HG02884 (cell line): ENCODE measurements at regions not wholly inside any gene's neighbourhood (a gene's known extent, or its start where the extent isn't known, plus 50 kb on each side); places are given as distances from the start of the nearest gene placed in this dataset.

Experiments used
- ATAC-seq: cut with Tn5 transposase; IDR thresholded peaks from one replicate; pipeline ENCODE4 v1.9.1; 2021; ENCODE audit warnings: mild to moderate bottlenecking, moderate library complexity; ENCODE audit not compliant: unreplicated experiment

DNA sequence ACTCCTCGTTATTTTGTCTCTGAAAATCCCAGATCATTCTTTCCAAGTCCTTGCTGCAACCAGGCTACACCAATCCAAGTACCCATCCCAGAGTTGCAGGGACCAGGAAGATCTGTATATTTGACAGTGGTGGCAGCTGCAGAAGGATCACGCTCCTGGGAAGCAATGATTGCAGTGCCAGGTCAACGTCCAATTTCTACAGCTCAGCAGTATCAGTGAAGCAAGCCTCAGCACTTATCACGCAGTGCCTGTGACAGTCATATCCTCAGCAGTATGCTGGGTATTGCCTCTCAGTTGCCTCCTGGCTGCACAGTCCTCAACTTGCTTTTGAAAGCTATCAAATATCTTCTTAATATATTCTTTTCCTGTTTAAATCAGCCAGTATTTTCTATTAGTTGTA lies 66.7 kb downstream of the BARHL2 start:
- ATAC-seq = no peak

DNA sequence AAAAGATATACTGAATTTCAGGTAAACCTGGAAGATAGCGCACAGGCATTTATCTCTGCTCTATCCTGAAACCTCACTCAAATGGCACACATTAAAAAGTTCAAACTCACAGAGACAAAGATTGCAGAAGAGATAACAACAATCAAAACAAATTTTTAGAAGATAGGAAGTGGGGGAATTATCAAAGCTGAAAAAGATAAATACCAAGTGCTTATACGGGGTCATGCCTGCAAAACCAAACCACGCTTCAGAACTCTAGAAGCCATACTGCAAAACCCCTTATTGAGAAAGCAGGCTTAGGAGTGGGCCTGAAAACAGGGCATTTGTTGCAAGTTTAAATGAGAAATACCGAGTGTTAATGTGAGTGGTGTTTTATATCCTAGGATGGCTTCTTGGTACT lies 76.8 kb downstream of the BARHL2 start:
- no peak for ATAC-seq

DNA sequence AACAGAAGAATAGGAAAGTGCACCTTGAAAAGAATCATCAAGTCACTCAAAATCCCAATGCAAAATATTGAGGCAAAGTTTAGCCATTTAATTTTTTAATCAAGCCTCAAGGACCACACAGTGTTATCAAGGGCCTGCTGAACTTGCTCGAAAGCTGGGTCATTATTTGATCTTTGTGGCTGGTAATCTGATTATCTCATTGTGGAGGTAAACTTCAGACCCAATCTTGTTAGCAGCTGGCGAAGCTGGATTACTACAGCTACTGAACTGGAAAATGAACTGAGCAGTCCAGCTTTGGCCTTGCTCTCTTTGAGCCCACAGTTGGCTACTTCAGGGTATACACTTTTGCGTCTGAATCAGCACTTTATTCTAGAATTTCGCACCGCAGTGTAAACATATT lies 94.4 kb downstream of the BARHL2 start:
- no peak for ATAC-seq

DNA sequence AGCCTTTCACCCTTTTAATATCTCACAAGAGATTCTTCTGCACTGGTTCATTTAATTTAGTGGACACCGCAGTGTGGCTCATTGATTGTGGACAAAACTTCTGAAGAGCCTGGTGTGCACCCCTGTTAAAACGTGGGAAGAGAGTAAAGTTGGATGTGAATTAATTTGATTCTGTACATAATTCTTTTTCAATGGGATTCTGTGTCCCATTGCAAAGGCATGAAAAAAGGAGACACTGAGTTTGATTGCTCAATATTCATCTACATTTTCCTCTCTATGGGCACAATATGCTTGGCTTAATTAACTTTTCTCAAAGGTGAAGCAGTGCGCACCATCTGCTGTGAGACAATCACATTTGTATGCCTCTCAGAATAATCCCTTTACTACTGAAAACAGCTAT lies 95.1 kb downstream of the BARHL2 start:
- no peak for ATAC-seq

DNA sequence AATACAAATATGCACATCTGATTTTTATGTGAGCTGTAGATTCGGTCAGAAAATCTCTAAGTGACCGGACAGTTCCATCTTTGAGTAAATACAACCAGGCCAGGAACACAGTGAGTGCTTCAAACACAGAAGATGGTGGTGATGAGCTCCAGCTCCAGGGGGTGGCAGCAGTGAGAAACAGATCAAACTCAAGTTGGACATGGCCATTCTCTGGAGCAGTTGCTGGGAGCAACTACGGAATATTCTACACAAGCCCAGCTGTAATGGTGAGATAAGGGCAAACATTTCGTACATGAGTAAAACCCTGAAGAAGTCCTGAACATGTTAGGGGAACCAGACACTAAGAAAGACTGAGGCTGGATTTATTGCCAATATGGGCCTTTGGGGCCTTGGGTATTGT lies 100.7 kb downstream of the BARHL2 start:
- ATAC-seq = no peak

DNA sequence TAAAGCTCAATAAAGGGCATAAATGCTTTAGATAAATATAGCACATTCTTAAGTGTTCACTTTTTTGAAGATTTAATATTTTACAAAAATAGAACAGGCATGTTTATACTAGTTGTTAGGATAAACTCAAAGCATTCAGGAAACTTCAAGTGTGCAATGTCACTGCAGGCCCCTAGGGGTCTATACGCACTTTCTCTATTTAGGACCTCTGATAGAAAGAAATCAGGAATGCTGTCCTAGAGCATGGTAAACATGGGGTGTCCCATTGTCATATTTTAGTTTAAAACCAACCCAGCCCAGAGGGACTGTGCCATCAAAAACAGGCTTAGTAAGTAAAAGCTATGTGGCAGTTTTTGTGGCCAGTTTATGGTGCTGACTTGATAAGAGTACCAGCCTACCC lies 102.2 kb downstream of the BARHL2 start:
- ATAC-seq = no peak

DNA sequence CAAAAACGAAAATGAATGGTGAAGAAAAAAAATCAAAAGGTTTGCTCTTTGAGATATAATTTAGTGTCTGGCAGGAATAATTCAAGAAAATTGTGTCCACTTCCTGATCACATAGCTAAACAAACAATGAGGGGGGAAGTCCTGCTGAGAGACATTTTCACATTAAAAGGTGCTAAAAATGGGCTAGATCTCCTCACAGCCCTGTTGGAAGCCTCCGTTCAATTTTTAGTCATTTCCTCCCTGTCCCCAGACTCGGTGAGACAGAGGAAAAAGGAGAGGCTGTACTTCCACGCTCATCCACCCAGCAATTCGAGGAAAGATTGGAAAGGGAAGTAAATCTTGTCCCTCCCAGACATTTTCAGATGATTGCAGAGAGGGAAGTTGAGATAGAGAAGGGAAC lies 103.7 kb downstream of the BARHL2 start:
- no peak for ATAC-seq

DNA sequence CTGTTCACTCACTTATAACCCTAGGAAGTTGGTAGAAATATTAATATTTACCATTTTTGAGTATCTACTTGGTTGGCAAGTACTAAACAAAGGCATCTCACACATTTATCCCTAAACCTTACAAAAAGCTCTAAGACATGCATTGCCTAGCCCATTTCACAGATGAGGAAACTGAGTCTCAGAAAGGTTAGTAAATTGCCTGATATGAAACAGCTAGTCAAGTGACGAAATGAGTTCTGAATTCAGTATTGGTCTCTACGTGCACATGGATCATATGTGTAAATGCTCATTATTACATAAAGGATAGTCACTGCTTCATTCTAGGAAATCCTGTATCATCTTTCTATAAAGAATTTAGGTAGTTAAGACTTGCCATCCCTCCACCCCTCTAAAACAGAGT lies 105.1 kb downstream of the BARHL2 start:
- ATAC-seq = no peak

DNA sequence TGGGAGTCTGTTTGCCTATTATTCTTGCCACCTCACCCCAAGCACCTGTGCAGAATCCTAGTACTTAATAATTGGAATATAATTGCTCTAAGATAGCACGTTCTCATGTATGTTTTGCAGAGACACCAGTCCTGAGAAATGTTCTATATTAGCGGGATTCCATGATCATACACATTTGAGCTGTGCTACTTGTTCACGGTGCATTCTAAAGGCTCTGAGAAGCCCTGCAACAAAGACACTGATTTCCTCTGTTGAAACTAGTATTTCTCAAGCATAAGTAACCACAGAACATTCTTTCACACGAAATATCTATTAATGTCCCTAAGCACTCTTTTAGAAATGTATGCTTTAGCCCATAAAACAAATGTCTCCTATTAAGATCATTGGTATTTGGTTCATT lies 109.4 kb downstream of the BARHL2 start:
- ATAC-seq = no peak

DNA sequence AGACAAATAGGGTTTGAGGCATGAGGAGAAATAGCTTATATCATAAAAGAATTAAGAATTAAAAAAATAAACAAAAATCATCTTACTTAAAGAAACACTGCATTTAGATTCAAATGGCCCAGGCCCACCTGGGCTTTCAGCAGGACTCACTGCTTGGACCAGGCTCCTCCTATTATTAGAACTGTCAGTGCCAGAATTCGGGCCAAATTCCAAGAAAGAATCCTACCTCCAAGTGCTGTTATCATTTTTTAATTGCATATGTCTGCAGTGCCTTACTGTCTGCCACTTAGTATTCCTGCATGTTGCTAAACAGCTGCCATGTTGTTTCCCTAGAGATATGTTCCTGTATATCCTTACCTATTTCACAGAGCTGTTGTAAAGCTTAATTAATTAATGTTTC lies 112.0 kb downstream of the BARHL2 start:
- ATAC-seq = no peak

DNA sequence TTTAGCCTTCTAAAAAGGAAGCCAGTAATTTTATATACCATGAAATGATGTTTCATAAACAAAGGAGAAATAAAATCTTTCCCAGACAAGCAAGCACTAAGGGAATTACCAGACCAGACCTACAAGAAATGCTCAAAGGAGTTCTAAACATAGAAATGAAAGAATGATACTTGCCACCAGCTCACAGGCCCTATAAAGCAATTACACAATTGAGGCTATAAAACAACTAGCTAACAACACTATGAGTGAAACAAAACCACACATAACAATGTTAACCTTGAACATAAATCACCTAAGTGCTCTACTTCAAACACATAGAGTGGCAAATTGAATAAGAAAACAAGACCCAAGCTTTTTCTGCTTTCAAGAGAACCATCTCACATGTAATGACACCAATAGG lies 123.8 kb downstream of the BARHL2 start:
- ATAC-seq = no peak

DNA sequence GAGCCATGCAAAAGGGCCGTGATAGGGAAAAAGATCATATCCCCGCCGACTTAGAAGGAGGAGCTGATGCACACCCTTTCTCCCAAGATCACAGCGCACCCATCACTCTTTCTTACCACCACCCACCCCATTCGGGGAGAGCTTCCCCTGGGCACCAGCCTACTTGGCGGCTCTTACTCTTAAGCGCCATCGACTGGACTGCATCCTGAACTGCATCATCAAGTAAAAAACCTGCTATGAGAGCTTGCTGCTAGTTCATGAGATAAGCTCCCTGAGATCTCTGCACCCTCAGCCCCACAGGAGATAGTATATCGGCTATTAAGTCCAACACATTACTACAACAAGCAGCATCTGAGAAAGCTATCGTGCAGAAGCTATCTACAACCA lies 125.1 kb downstream of the BARHL2 start:
- ATAC-seq = no peak

DNA sequence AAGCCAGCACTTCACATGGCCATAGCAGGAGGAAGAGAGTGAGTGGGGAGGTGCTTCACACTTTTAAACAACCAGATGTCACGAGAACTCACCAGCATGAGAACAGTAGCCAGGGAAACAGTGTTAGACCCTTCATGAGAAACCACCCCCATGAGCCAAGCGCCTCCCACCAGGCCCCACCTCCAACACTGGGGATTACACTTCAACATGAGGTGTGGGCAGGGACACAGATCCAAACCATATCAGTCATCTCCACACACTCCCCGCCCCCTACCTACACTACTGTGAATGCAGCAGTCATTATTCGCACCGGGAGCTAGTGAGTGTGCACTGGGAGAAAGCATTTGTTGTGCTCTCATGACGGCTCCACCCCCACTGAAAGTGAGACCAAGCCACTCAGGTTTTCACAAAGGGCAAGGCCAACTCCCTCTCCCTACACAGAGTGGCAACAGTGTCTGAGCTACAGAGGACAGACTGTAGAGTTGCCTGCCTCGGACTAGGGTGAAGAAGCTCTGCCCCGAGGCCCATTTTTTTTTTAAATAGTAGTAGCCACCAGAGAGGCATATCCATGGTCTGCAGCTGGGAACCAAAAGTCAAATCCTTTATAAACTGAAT lies 125.6 kb downstream of the BARHL2 start:
- no peak for ATAC-seq

DNA sequence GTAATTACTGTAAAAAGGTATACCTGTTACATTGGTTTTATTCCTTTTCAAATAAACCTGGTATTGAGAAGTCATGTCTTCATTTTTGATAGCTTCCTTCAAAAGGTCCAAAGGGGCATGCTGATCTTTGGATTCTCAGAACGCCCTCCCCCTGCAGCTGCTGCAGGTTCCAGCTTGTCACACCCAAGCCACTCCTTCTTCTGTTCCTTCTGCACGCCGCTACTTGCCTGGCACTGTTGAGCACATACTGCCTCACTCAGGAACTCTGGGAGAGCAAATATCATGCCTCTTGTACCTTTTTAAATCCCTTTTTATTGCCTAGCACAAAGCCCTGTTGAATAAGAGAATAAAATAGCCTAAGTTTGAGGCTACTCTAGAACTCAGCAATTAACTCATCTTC lies 136.9 kb downstream of the BARHL2 start:
- ATAC-seq = no peak

DNA sequence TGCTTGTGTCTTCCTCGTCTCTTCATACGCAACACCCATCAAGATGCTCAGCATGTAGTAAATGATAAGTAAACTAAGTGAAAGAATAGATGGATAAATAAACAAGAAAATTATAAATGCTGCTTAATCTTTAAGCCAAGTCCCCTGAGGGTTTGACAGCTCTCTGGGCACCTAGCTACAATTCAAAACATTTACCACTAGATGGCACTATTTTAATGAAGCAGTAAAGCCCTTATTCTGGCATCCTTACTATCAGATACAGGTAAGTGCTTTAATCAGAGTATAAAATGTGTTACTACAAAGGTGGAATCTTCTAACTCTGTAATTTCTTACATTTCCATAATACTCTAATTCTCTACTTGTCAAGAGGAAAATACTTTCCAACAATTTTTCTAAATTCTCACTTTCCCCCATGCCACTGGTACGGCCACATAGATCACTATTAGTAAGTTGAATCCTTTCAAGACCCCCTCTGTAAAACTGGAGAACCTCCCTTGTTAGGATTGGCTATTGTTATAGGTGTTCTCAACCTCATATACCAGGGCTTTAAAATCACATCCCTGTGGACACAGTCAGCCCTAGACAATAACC lies 137.8 kb downstream of the BARHL2 start:
- peak; percentile 77 for ATAC-seq

DNA sequence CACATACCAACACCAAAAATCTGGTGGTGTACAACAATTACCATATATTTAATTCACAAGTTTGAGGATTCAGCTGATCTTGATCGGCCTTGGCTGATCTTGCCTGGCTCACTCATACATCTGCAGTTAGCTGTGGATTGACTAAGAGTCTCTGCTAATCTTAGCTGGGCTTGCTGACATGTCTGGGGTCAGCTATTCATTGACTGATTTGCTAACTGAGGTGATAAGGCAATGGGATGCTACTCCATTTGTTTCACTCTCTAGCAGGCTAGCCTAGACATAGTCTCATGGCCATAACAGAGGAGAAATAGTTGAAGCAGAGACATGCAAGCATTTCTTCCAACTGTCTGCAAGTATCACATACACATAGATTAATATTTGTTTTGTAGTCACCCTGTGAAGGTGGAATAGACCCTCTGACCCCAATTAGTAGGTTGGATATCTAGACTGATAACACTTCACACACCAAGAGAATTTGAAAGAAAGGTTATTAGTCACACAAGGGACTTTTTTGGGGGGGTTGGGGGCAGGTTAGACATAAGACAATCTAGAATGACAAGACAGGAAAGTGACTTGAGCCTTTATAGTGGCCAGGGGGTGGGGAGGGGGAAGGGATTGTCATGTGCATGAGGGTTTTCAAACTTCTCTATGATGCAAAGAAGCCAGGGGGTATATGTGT lies 142.3 kb downstream of the BARHL2 start:
- no peak for ATAC-seq

DNA sequence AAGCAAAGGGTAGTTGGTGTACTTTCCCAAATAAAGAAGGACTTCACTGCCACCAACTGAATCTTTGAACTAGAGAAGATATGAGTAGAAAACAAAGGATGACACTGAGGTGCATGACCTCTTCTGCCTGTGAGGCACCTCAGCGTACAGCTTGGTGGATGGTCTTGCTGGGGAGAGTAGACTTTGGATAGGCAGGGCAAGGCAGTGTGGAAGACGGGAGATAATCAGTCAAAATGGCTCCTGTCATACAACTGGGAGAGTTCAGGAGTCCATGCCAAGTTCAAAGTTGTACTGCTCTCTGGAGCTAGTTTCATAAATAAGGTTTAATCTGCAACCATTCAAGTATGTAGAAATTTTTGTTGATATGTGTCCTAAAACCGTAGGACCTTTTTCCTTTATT lies 143.4 kb downstream of the BARHL2 start:
- ATAC-seq = no peak

DNA sequence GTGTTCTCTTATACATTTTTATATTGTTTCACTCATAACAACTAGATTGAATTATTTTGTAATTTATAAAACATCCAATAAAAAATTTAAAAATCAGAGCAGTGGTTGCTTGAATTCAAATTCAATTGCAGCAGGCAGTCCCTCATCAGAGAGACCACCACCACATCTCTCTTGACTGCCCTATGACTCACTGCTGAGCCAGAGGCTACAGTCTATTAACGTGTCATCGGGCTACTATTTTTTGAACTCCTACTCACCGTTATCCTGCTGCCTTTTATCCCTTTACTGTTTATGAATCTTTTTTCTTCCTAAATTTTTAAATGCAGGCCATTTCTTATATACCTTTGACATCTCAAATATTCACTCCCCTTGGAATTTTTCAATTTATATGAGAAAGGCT lies 144.7 kb downstream of the BARHL2 start:
- ATAC-seq = no peak

DNA sequence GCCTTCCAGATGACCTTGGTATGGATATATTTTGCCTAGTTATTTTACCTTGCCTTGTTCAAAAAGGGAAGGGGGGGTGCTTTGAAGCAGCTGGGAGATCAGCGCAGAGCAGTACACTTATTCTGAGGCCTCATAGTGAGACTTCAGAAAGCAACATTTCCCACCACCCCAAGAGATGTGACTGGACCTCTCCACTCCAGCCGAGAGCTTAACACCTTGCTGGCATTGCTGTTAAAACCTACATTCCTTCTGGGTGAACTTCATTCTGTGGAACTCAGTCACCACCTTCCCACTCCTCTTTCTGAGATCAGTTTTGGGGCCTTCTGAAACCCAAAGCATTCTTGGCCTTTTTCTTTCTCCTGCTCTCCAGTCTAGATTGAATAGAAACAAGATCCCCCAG lies 148.7 kb downstream of the BARHL2 start:
- ATAC-seq = no peak

DNA sequence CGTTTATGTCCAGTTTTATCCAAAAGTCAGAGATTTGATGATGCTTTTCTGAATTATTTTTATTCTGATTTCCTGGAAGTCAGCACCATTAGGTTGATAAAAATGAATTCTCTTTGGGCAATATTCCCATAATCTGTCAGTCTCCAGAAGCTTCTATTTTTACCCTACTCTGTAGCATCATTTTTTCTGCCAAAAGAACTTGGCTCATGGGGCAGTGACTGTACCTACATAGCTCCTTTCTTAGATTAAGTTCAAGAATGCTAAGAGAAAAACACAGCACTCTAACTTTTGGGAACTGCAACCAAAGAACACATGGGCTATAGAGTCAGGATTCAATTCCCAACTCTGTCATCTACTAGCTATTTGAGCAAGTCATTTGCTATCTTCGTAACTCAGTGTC lies 152.9 kb downstream of the BARHL2 start:
- no peak for ATAC-seq

DNA sequence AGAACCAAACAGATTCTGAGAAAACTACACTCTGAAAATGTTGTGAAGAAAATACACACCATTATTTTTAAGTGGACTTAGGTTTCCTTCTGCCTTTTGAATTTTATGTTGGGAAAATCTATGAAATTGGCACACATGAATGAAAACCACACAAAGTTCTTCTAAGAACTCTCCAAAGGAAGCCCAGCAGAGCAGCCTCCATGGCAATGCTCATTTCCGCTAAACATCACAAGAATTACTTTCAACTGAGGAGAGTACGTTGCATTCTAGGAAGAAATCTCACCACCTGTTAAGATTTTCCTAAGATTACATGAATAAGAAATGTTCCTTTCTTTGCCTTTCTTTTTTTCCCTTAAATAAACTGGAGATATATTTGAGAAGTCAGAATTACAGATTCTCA lies 154.2 kb downstream of the BARHL2 start:
- ATAC-seq = no peak

DNA sequence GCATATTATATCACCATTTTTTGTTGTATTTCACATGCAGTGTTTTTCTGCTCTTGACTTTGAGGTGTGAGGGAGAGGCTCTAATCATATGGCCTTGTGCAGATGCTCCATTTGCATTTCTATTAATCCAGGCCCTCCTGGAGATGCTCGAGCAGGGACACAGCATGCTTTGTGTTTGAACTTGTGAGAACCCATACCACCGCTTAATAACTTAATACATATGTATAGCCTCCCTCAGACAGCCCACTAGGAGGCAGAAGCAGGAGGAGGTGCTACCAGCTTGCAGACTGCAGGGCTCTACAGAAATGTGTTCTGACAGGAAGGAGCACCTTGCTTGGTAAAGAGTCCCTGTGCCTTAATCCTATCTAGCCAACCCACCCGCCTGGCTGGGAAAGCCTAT lies 155.2 kb downstream of the BARHL2 start:
- ATAC-seq = no peak
